Skin epidermis (tissue), 12 donors: ENCODE measurements at regions not wholly inside any gene's neighbourhood (a gene's known extent, or its start where the extent isn't known, plus 50 kb on each side); places are given as distances from the start of the nearest gene placed in this dataset.
A peak's percentile ranks its signal among the peaks of the same experiment; 100 is the strongest.
"Not testable (repeated sequence)": the region's sequence is repeated elsewhere in the genome, so short reads cannot be mapped to it uniquely, and the experiment has no call there.

Experiments used
- H3K27ac ChIP-seq, 21 experiments: fragments of 200-600 bp; sonication (generic) in 11 of 21; one replicate each; pipeline ENCODE4 v1.5.0; 2020; ENCODE audit warnings: mild to moderate bottlenecking in 3 of 21, inconsistent platforms in 2 of 21, moderate library complexity in 2 of 21
- H3K4me3 ChIP-seq, 7 experiments: fragments of 200-600 bp; sonication (generic) in 2 of 7; one replicate each; pipeline ENCODE4 v1.5.0; 2020; ENCODE audit warnings: inconsistent platforms in 2 of 7, mild to moderate bottlenecking in 2 of 7, moderate library complexity in 1 of 7

DNA sequence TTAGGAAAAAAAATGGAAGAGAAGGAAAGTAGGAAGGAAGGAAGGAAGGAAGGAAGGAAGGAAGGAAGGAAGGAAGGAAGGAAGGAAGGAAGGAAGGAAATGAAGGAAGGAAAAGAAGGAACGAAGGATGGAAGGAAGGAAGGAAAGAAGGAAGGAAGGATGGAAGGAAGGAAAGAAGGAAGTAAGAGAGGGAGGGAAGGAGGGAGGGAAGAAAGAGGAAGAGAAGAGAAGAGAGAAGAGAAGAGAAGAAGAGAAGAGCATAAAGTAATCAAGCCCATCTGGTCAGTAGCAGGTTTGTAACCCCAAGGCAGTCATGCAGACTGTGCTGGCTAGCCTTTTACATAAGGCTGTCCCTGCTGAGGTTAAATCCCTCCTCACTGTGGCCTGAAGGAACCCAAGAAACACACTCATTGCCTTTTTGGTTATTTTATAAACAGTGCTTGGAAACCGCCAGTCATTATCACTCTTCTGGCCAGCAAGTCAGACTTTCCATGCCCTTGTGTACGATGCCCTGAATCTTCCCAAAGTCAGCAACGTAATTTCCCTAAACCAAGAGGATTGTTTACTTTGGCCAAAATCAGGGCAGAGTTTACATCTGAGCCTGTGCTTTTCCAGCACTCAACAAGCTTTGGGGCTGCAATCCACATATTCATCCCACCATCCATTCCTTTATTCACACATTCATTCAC is 409.6 kb upstream of the MAF start:
- H3K4me3 ChIP-seq, result no peak overlapping the region
- H3K27ac ChIP-seq, result no peak overlapping the region

- Histone ChIP-seq H3K27ac (no peak overlapping the region), H3K4me3 (no peak overlapping the region)
These were observed 408.3 kb upstream of the MAF start for GRCh38 chr16:80008857-80009256.

GRCh38 chr16:80007231-80007630 is 406.7 kb upstream of the MAF start:
- H3K27ac ChIP-seq, result peak overlapping the region in 6 of 21 experiments; percentile 65 to 83 (median 74)
- no peak overlapping the region for H3K4me3 ChIP-seq

GRCh38 chr16:80006241-80007215 is 406.0 kb upstream of the MAF start:
- peak overlapping the region in 16 of 21 experiments; percentile 24 to 83 (median 66) for H3K27ac ChIP-seq
- no peak overlapping the region for H3K4me3 ChIP-seq

GRCh38 chr16:80004113-80004512 is 403.6 kb upstream of the MAF start:
- Histone ChIP-seq H3K4me3 (no peak overlapping the region), H3K27ac (no peak overlapping the region)

DNA sequence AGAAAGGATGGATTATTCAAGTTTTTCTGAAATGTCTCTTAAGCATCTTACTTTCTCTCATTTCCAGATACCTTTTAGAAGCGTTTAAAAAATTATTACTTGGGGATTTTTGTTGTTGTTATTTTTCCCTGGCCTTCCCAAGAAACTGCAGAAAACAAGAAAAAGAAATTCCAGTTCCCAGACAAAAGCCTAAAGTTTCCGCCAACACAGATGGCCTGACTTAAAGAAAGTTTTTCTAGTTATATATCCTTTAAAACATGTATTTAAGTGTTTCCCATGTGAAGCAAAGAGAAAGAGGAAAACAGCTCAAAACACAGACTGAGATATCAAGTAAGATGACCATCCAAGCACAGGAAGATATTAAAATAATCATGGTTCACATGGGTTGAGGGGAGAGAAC is 401.7 kb upstream of the MAF start:
- no peak overlapping the region for H3K4me3 ChIP-seq
- H3K27ac ChIP-seq, result no peak overlapping the region

- Histone ChIP-seq H3K4me3 (no peak overlapping the region), H3K27ac (no peak overlapping the region)
These were observed 397.6 kb upstream of the MAF start for GRCh38 chr16:79998143-79998542.

GRCh38 chr16:79997257-79997656 is 396.7 kb upstream of the MAF start:
- Histone ChIP-seq H3K27ac (peak overlapping the region in 1 of 21 experiments; percentile 51), H3K4me3 (no peak overlapping the region)

- Histone ChIP-seq H3K4me3 (no peak overlapping the region), H3K27ac (no peak overlapping the region)
These were observed 395.8 kb upstream of the MAF start for GRCh38 chr16:79996321-79996720.

DNA sequence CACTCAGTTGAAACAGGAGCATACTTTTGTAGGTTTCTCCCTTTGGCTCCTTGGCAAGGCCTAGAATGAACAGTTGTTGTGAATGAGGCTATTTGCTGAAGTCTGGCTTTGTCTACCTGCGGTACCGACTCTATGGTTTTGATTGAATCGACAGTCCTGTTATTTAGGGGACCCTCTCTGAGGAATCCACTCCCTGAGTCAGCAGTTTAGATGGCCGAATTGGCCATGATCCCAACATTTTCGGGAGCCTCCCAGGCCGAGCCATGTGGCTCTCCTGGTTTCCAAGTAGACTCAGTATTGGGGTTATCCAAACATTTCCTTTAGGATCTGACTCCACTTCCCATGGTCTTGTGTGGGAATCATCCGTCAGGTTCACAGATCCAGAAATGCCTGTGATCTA is 394.8 kb upstream of the MAF start:
- H3K27ac ChIP-seq, result peak overlapping the region in 1 of 21 experiments; percentile 32
- H3K4me3 ChIP-seq, result no peak overlapping the region

GRCh38 chr16:79994418-79994817 is 393.9 kb upstream of the MAF start:
- Histone ChIP-seq H3K4me3 (no peak overlapping the region), H3K27ac (no peak overlapping the region)

DNA sequence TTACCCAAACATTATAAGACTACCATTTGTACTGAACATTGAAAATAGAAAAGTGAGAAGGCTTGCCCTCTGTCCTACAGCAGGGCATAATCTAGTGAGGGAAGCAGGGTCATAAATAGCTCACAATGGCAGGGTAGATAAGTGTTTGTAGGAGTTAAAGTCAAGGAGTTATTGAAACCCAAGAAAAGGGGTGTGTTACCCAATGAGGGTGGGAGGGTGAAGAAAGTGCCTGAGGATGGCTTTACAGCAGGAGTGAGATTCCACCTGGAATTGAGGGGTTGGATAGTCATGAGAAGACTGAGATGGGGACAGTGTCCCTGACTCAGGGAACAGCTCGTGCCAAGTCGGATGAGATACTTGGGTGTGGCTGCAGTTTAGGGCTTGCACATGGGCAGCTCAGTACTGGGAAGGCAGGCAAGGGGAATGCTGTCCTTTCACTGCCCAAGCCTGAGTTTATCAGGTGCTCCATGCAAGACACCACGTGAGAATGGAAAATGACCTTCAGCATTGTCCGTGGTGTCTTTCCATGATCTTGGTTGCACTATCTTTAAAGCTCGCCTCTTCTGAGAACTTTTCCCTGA is 393.2 kb upstream of the MAF start:
- no peak overlapping the region for H3K4me3 ChIP-seq
- H3K27ac ChIP-seq, result no peak overlapping the region

- Histone ChIP-seq H3K27ac (no peak overlapping the region), H3K4me3 (no peak overlapping the region)
These were observed 391.4 kb upstream of the MAF start for GRCh38 chr16:79991969-79992368.

- Histone ChIP-seq H3K27ac (no peak overlapping the region), H3K4me3 (no peak overlapping the region)
These were observed 388.2 kb upstream of the MAF start for GRCh38 chr16:79988721-79989220.

DNA sequence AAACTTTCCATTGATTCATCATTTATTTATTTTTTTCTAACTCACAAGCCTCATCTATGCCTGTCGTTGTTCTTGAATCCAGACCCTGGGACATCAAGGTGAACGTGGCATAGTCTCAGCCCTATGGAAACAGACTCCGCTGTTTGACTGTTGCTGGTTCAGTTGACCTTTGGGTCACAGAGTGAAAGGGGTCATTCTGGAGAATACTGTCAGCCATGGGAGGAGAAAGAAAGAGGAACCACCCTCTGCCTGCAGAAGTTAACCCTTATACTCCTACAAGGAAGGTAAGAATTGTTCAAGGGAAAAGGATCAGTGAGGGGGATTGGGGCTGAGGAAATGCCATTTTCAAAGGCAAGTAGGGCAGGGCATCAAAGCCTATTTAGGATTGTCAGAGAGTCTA is 387.6 kb upstream of the MAF start:
- Histone ChIP-seq H3K27ac (no peak overlapping the region), H3K4me3 (no peak overlapping the region)

DNA sequence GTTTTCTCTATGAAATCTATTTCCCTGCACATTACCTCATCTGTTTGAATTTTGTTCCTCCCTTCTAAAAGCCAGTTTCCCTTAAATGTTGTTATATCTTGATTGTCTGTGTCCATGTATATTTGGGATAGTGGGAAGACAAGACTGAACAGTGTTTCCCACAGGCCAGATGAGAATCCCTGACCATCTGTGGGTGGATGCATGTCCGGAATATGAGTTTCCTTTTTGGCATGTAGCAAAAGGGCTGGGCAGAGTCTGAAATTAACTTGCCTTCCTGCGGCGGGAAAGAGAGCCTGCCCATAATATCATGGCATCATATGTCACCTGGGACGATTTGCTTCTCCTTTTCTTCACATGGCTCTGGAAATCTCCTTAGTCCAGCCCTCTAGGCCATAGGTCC is 385.8 kb upstream of the MAF start:
- no peak overlapping the region for H3K4me3 ChIP-seq
- no peak overlapping the region for H3K27ac ChIP-seq

DNA sequence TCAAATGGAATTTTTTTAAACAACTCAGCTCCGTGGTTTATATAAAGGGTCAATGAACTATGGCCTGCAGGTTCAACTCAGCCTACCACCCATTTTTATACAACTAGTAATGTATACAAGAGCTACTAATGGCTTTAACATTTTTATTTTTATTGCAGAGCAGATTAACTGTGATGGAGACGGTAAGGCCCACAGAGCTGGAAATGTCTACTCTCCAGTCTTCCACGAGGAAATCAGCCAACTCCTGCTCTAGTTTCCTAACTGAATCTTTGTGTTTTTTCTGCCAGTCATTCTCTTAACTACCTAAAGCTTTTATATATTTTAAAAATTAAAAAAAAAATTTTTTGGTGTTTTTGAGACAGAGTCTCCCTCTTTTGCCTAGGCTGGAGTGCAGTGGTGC is 385.1 kb upstream of the MAF start:
- Histone ChIP-seq H3K27ac (no peak overlapping the region), H3K4me3 (no peak overlapping the region)

DNA sequence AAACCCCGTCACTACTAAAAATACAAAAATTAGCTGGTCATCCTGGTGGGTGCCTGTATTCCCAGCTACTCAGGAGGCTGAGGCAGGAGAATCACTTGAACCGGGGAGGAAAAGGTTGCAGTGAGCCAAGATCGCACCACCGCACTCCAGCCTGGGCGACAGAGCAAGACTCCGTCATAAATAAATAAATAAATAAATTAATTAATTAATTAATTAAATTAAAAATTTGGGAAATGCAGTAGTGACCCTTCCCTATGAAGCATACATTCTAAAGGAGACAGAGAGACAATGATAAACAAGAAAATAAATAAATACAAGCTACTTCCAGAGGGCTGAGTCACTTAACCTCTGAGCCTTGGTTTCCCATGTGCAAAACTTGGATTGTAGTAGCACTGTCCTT is 383.6 kb upstream of the MAF start:
- H3K27ac ChIP-seq, H3K4me3 ChIP-seq: not testable (repeated sequence)

DNA sequence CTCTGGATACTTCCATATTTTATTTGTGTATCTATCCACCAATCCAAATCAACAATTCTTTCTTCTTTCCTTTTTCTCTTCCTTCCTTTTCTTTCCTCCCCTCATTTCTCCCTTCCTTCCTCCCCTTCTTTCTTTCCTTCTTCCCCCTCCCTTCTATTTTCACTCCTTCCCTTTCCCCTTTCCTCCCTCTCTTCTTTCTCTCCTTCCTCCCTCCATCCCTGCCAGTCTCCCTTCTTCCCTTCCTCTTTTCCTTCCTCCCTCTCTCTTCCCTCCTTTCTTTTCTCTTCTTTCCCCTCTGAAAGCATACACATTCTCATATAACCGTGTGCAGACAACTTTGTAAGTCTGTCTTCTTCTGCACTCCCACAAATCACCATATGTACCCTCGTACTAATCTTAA is 382.3 kb upstream of the MAF start:
- H3K27ac ChIP-seq, result no peak overlapping the region
- H3K4me3 ChIP-seq, result no peak overlapping the region

DNA sequence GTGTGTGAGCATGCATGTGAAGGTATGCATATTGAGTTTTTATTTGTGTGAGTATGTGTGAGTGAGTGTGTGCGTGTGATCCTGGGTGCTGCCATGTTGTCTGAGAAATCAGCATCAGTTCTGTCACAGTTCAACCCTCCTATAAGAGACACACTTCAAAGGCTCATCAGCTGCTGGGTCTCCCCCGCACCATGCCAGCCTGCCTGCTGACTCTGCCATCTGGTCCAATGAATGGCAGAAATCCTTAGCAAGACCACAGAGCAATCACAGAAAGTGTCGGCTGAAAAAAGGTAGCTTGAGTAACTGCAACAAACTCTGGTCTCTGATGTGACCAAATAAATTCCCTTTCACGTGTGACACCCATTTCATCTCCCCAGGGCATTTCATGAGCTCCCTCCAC is 381.8 kb upstream of the MAF start:
- H3K27ac ChIP-seq, result no peak overlapping the region
- no peak overlapping the region for H3K4me3 ChIP-seq

- Histone ChIP-seq H3K4me3 (no peak overlapping the region), H3K27ac (no peak overlapping the region)
These were observed 381.3 kb upstream of the MAF start for GRCh38 chr16:79981814-79982213.
